Brain microvascular endothelial cell (primary cell): ENCODE measurements at regions not wholly inside any gene's neighbourhood (a gene's known extent, or its start where the extent isn't known, plus 50 kb on each side); places are given as distances from the start of the nearest gene placed in this dataset.

ENCODE experiments used
- DNase-seq: peaks from one replicate; pipeline ENCODE4 v3.0.0-alpha.2; 2020
- H3K27ac ChIP-seq: fragments of 250-450 bp; sonication (Bioruptor Pico); 2 replicates; pipeline ENCODE4 v1.5.1; 2020; ENCODE audit warnings: mild to moderate bottlenecking, moderate library complexity
- H3K27me3 ChIP-seq: fragments of 250-450 bp; sonication (Bioruptor Pico); replicated peaks from 2 replicates; pipeline ENCODE4 v1.5.1; 2020; ENCODE audit warnings: mild to moderate bottlenecking
- H3K36me3 ChIP-seq: fragments of 250-450 bp; sonication (Bioruptor Pico); replicated peaks from 2 replicates; pipeline ENCODE4 v1.5.1; 2020; ENCODE audit warnings: mild to moderate bottlenecking
- H3K4me3 ChIP-seq: 2 replicates; pipeline ENCODE4 v1.5.1; 2011; ENCODE audit warnings: low read depth, mild to moderate bottlenecking, control low read depth, low read length, moderate library complexity
- in situ Hi-C: cut with HindIII; loops from 2 replicates; pipeline ENCODE4 v1.10.0; 2017; ENCODE audit warnings: low sequenced_read_pairs, low pct_ligation_motif_present
- TF ChIP-seq, protein P1 (sequence below): IDR thresholded peaks from 2 replicates; pipeline ENCODE4 v1.5.1; 2011; ENCODE audit warnings: low read depth, mild to moderate bottlenecking, moderate library complexity, low read length, control low read depth, inconsistent platforms; ENCODE audit errors: missing control alignments

DNA sequence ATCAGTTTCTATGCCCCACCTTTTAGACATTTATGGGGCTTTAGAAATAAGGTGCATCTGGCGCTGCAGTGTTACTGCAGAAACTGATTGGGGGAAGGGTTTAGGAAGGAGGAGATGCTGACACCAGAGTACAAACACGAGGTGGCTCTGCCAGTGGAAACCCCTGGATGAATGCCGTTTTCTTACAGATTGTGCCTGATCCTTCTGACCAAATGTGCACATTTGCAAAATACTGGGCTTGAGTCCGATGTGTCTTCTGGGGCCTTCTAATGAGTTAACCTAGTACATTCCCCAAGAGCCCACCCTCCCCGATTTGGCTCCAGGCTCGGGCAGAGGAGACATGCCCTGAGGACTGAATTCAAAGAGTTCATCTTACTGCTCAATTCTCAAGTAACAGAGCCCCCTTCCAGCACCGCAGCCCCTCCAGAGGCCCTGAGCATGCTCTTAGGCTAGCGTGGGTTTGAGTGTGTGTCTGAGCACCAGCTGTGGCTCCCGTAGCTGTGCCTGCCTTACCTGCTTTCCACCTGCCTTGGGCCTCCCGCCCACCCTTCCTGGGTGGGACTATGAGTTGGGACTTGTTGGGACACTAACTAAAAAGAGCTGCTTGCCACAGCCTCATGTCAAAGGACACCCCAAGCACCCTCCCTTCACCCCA is 116.7 kb upstream of the COPS8 start:
- no peaks in the 10 kb centered on the region for H3K36me3 ChIP-seq
- TF ChIP-seq, protein P1, sequence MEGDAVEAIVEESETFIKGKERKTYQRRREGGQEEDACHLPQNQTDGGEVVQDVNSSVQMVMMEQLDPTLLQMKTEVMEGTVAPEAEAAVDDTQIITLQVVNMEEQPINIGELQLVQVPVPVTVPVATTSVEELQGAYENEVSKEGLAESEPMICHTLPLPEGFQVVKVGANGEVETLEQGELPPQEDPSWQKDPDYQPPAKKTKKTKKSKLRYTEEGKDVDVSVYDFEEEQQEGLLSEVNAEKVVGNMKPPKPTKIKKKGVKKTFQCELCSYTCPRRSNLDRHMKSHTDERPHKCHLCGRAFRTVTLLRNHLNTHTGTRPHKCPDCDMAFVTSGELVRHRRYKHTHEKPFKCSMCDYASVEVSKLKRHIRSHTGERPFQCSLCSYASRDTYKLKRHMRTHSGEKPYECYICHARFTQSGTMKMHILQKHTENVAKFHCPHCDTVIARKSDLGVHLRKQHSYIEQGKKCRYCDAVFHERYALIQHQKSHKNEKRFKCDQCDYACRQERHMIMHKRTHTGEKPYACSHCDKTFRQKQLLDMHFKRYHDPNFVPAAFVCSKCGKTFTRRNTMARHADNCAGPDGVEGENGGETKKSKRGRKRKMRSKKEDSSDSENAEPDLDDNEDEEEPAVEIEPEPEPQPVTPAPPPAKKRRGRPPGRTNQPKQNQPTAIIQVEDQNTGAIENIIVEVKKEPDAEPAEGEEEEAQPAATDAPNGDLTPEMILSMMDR, result no peak
- no peaks in the 10 kb centered on the region for H3K27me3 ChIP-seq
- H3K4me3 ChIP-seq, result no peak overlapping the region
- in situ Hi-C loops, result no loop called here
- DNase-seq, result no peak
- no peak overlapping the region for H3K27ac ChIP-seq

GRCh38 chr2:236969767-236970655 is 115.7 kb upstream of the COPS8 start:
- in situ Hi-C loops, result no loop called here
- no peak for DNase-seq
- H3K36me3 ChIP-seq, result no peaks in the 10 kb centered on the region
- H3K27ac ChIP-seq, result no peak overlapping the region
- H3K4me3 ChIP-seq, result no peak overlapping the region
- H3K27me3 ChIP-seq, result no peaks in the 10 kb centered on the region
- TF ChIP-seq, protein P1, result no peak

GRCh38 chr2:236970656-236971010 is 115.1 kb upstream of the COPS8 start:
- H3K4me3 ChIP-seq, result no peak overlapping the region

GRCh38 chr2:236971131-236971821 is 114.4 kb upstream of the COPS8 start:
- TF ChIP-seq, protein P1, result no peak
- in situ Hi-C loops, result no loop called here
- DNase-seq, result no peak
- Histone ChIP-seq H3K27ac (no peak overlapping the region), H3K27me3 (no peaks in the 10 kb centered on the region), H3K36me3 (no peaks in the 10 kb centered on the region), H3K4me3 (no peak overlapping the region)

More at GRCh38 chr2:236970656-236971010, 115.1 kb upstream of the COPS8 start:
- no peak overlapping the region for H3K27ac ChIP-seq
- in situ Hi-C loops, result no loop called here
- no peak for DNase-seq
- H3K27me3 ChIP-seq, result no peaks in the 10 kb centered on the region
- TF ChIP-seq, protein P1, result no peak
- H3K36me3 ChIP-seq, result no peaks in the 10 kb centered on the region

DNA sequence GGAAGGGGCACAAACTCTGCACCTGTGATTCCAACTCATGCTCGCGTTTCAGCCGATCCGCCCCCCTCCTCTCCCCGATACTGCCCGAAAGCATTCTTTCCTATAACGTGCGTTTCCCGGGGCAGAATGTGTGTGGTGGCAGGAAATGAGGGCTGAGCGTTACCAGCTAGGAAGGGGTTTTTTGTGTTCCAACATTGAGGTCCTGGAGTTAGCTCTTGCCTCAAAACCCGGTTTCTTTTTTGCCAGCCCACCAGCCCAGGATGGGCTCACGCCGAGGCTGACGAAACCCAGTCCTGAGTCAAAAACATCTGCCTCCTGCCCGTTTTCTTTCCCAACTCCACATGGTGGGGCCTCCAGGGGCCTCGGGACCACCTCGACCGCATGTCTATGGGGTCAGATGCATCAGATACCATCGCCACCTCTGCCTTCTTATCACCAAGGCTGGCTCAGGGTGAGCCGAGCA is 113.7 kb upstream of the COPS8 start:
- no peaks in the 10 kb centered on the region for H3K27me3 ChIP-seq
- no peak for DNase-seq
- H3K36me3 ChIP-seq, result no peaks in the 10 kb centered on the region
- in situ Hi-C loops, result no loop called here
- TF ChIP-seq, protein P1, result no peak
- H3K27ac ChIP-seq, result no peak overlapping the region
- no peak overlapping the region for H3K4me3 ChIP-seq
